HEK293 (cell line): ENCODE measurements at regions not wholly inside any gene's neighbourhood (a gene's known extent, or its start where the extent isn't known, plus 50 kb on each side); places are given as distances from the start of the nearest gene placed in this dataset.

Experiments used
- CTCF ChIA-PET: fragments of 350-600 bp; formaldehyde crosslinking; extraction: SDS; loops from one replicate; lab custom pipeline; 2021; ENCODE audit warnings: antibody characterized with exemption; lab: Yijun Ruan, JAX
- POLR2A ChIA-PET: fragments of 300-600 bp; formaldehyde crosslinking; extraction: SDS; loops from one replicate; lab custom pipeline; 2020; ENCODE audit warnings: antibody characterized with exemption, inconsistent platforms; lab: Yijun Ruan, JAX
- H3K27ac ChIP-seq: fragments of 200-500 bp; sonication (Bioruptor generic); 2 replicates; pipeline ENCODE4 v1.5.1; 2014; ENCODE audit warnings: low read depth, low read length, control low read depth, inconsistent platforms; ENCODE audit errors: extremely low read depth
- H3K36me3 ChIP-seq, 2 experiments: fragments of 200-500 bp in 1 of 2; sonication (Bioruptor generic) in 1 of 2; 1 replicate in 1 of 2; 2 replicates in 1 of 2; pipeline ENCODE4 v1.5.1; 2014 to 2017; ENCODE audit warnings: inconsistent platforms in 2 of 2, low read length in 2 of 2; ENCODE audit not compliant: control insufficient read depth in 2 of 2, insufficient read depth in 1 of 2
- H3K4me1 ChIP-seq: fragments of 200-500 bp; sonication (Bioruptor generic); 2 replicates; pipeline ENCODE4 v1.5.1; 2014; ENCODE audit warnings: mild to moderate bottlenecking, low read length, inconsistent platforms; ENCODE audit not compliant: control insufficient read depth, insufficient read depth
- H3K4me3 ChIP-seq: 2 replicates; pipeline ENCODE4 v1.5.1; 2011; ENCODE audit warnings: low read depth, mild to moderate bottlenecking, control low read depth, low read length, moderate library complexity
- H3K9me3 ChIP-seq: fragments of 200-500 bp; sonication (Bioruptor generic); 2 replicates; pipeline ENCODE4 v1.5.1; 2014; ENCODE audit warnings: low read depth, low read length, inconsistent platforms; ENCODE audit not compliant: control insufficient read depth, insufficient read depth
- ATF2 ChIP-seq: fragments of 450-650 bp; formaldehyde crosslinking; IDR thresholded peaks from 2 replicates; pipeline ENCODE4 v1.5.1; 2016; ENCODE audit warnings: missing biosample characterization, missing genetic modification characterization, low read depth
- HOXC10 ChIP-seq: sonication (generic); formaldehyde crosslinking; IDR thresholded peaks from 2 replicates; pipeline ENCODE4 v1.8.1; 2023; ENCODE audit warnings: mild to moderate bottlenecking, missing genetic modification reagents
- ZBTB17 ChIP-seq: fragments of 450-650 bp; formaldehyde crosslinking; IDR thresholded peaks from 2 replicates; pipeline ENCODE4 v1.5.1; 2016; ENCODE audit warnings: missing biosample characterization, missing genetic modification characterization
- ZBTB49 ChIP-seq: fragments of 450-650 bp; formaldehyde crosslinking; IDR thresholded peaks from 2 replicates; pipeline ENCODE4 v1.5.1; 2016; ENCODE audit warnings: missing biosample characterization, missing genetic modification characterization, low read depth
- ZEB2 ChIP-seq: fragments of 450-650 bp; formaldehyde crosslinking; IDR thresholded peaks from 2 replicates; pipeline ENCODE4 v1.5.1; 2016; ENCODE audit warnings: missing biosample characterization, missing genetic modification characterization
- ZFHX2 ChIP-seq: fragments of 450-650 bp; formaldehyde crosslinking; conservative IDR thresholded peaks from 2 replicates; pipeline ENCODE4 v1.5.1; 2016; ENCODE audit warnings: missing biosample characterization, missing genetic modification characterization
- ZIC2 ChIP-seq: fragments of 450-650 bp; formaldehyde crosslinking; IDR thresholded peaks from 2 replicates; pipeline ENCODE4 v1.5.1; 2016; ENCODE audit warnings: missing biosample characterization, missing genetic modification characterization
- ZNF157 ChIP-seq: fragments of 450-650 bp; formaldehyde crosslinking; IDR thresholded peaks from 2 replicates; pipeline ENCODE4 v1.5.1; 2016; ENCODE audit warnings: missing biosample characterization, missing genetic modification characterization
- ZNF169 ChIP-seq: fragments of 450-650 bp; formaldehyde crosslinking; IDR thresholded peaks from 2 replicates; pipeline ENCODE4 v1.5.1; 2016; ENCODE audit warnings: missing biosample characterization, missing genetic modification characterization
- ZNF175 ChIP-seq: fragments of 450-650 bp; formaldehyde crosslinking; IDR thresholded peaks from 2 replicates; pipeline ENCODE4 v1.5.1; 2016; ENCODE audit warnings: missing biosample characterization, missing genetic modification characterization
- ZNF18 ChIP-seq: fragments of 450-650 bp; formaldehyde crosslinking; IDR thresholded peaks from 2 replicates; pipeline ENCODE4 v1.5.1; 2016; ENCODE audit warnings: missing biosample characterization, missing genetic modification characterization
- ZNF221 ChIP-seq: fragments of 450-650 bp; formaldehyde crosslinking; IDR thresholded peaks from 2 replicates; pipeline ENCODE4 v1.5.1; 2017; ENCODE audit warnings: missing biosample characterization, missing genetic modification characterization, borderline replicate concordance
- ZNF280C ChIP-seq: fragments of 450-650 bp; formaldehyde crosslinking; IDR thresholded peaks from 2 replicates; pipeline ENCODE4 v1.5.1; 2016; ENCODE audit warnings: missing biosample characterization, missing genetic modification characterization
- ZNF416 ChIP-seq: fragments of 450-650 bp; formaldehyde crosslinking; IDR thresholded peaks from 2 replicates; pipeline ENCODE4 v1.5.1; 2016; ENCODE audit warnings: missing biosample characterization, missing genetic modification characterization
- ZNF555 ChIP-seq: fragments of 450-650 bp; formaldehyde crosslinking; conservative IDR thresholded peaks from 2 replicates; pipeline ENCODE4 v1.5.1; 2017; ENCODE audit warnings: missing biosample characterization, mild to moderate bottlenecking, missing genetic modification characterization, inconsistent platforms
- ZNF626 ChIP-seq: fragments of 450-650 bp; sonication (Bioruptor Pico); formaldehyde crosslinking; IDR thresholded peaks from 2 replicates; pipeline ENCODE4 v1.5.1; 2018; ENCODE audit warnings: missing biosample characterization, missing genetic modification characterization, inconsistent platforms
- ZNF645 ChIP-seq: fragments of 450-650 bp; formaldehyde crosslinking; IDR thresholded peaks from 2 replicates; pipeline ENCODE4; 2016; ENCODE audit warnings: missing biosample characterization, missing genetic modification characterization
- ZNF747 ChIP-seq: fragments of 450-650 bp; formaldehyde crosslinking; IDR thresholded peaks from 2 replicates; pipeline ENCODE4 v1.5.1; 2016; ENCODE audit warnings: missing biosample characterization, missing genetic modification characterization
- ZNF768 ChIP-seq: fragments of 450-650 bp; formaldehyde crosslinking; IDR thresholded peaks from 2 replicates; pipeline ENCODE4 v1.5.1; 2018; ENCODE audit warnings: missing biosample characterization, mild to moderate bottlenecking, missing genetic modification characterization
- ZNF843 ChIP-seq: fragments of 450-650 bp; formaldehyde crosslinking; IDR thresholded peaks from 2 replicates; pipeline ENCODE4 v1.5.1; 2016; ENCODE audit warnings: missing biosample characterization, missing genetic modification characterization
- ZXDB ChIP-seq: fragments of 450-650 bp; formaldehyde crosslinking; IDR thresholded peaks from 2 replicates; pipeline ENCODE4 v1.5.1; 2016; ENCODE audit warnings: missing biosample characterization, missing genetic modification characterization
- TF ChIP-seq, protein P1 (sequence below): fragments of 450-650 bp; IDR thresholded peaks from 2 replicates; pipeline ENCODE4 v1.5.1; 2018; ENCODE audit warnings: missing biosample characterization, missing genetic modification characterization

- TF ChIP-seq ZBTB49 (tag by site-specific recombination) (no peak), ZXDB (no peak), ZNF768 (tag by site-specific recombination) (no peak), ZNF626 (tag by site-specific recombination) (no peak), ZEB2 (tag by site-specific recombination) (no peak), HOXC10 (CRISPR knock-in tag) (no peak), ZNF175 (tag by site-specific recombination) (no peak), ZIC2 (no peak), ATF2 (no peak), ZBTB17 (no peak), ZNF645 (tag by site-specific recombination) (no peak)
- no peak overlapping the region for H3K27ac ChIP-seq
- H3K36me3 ChIP-seq = no peaks in the 10 kb centered on the region
- no peaks in the 10 kb centered on the region; the same call in 1 of the 2 replicates for H3K9me3 ChIP-seq
- no peak overlapping the region for H3K4me3 ChIP-seq
- H3K4me1 ChIP-seq = no peaks in the 10 kb centered on the region
- ChIA-PET CTCF (no interaction called here), POLR2A (no interaction called here)
These were observed 77.2 kb upstream of the SPIN4 start for GRCh38 chrX:63428348-63428747.

DNA sequence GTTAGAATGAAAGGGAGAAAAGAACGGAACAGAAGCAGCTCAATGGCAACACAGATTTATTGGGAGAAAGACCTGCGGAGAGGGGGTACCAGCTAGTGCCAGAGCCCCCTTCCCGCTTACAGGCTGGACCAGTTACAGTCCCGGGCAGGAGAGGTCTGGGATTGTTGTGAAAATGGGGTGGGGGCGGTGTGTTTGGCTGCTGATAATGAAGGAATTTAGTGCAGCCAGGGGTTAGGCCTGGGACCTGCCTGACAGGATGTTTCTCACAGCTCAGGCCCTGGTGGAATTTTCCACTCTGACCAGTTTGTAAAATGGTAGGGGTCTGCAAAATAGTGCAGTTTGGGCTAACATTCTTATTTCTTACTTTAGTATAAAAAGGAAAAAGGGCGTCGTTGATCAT lies 75.4 kb upstream of the SPIN4 start:
- TF ChIP-seq ZNF747 (tag by site-specific recombination) = no peak
- TF ChIP-seq, all 188 proteins: peak for 0
- Histone ChIP-seq H3K9me3 (no peaks in the 10 kb centered on the region), H3K4me1 (no peaks in the 10 kb centered on the region), H3K27ac (no peak overlapping the region), H3K36me3 (no peaks in the 10 kb centered on the region), H3K4me3 (no peak overlapping the region)
- CTCF ChIA-PET = interaction anchor here (0.5 kb wide), 1 partner anchor 11 kb away, joined by 3 read pairs; no protein-coding TSS in a partner anchor
- POLR2A ChIA-PET = no interaction called here

DNA sequence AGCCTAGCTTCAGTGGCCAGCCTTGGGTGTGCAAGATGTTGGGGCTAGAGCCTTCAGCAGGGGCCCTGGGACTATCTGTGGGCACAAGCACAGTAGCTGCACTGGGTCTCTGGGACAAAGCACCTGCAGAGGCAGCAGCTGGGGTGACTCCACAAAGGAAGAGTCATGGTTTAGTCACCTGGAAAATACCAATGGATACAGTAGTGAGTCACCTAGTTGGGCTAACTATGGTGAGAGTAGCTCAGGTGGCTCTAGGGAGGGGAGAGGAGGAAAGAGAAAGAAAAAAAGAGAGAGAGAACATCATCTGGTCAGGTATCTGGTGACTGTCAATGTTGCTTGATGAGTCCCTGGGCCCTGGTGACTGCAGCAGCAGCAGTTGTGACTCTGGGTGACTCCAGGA lies 72.9 kb upstream of the SPIN4 start:
- Histone ChIP-seq H3K36me3 (no peaks in the 10 kb centered on the region), H3K4me3 (no peak overlapping the region), H3K27ac (no peak overlapping the region), H3K9me3 (no peaks in the 10 kb centered on the region; the same call in none of the 2 replicates), H3K4me1 (no peaks in the 10 kb centered on the region)
- ChIA-PET POLR2A (no interaction called here), CTCF (interaction anchor here (0.7 kb wide), 1 partner anchor 115 kb away, joined by 5 read pairs; no protein-coding TSS in a partner anchor)
- TF ChIP-seq ZFHX2 (tag by site-specific recombination) = no peak
- no peak for TF ChIP-seq ZNF280C
- TF ChIP-seq ZNF18 (tag by site-specific recombination) = no peak
- TF ChIP-seq, protein P1, sequence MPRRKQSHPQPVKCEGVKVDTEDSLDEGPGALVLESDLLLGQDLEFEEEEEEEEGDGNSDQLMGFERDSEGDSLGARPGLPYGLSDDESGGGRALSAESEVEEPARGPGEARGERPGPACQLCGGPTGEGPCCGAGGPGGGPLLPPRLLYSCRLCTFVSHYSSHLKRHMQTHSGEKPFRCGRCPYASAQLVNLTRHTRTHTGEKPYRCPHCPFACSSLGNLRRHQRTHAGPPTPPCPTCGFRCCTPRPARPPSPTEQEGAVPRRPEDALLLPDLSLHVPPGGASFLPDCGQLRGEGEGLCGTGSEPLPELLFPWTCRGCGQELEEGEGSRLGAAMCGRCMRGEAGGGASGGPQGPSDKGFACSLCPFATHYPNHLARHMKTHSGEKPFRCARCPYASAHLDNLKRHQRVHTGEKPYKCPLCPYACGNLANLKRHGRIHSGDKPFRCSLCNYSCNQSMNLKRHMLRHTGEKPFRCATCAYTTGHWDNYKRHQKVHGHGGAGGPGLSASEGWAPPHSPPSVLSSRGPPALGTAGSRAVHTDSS (tag by site-specific recombination) = no peak
- TF ChIP-seq ZNF416 (tag by site-specific recombination) = no peak
- TF ChIP-seq ZNF843 (tag by site-specific recombination) = no peak
- no peak for TF ChIP-seq ZNF555 (tag by site-specific recombination)
- TF ChIP-seq ZNF169 (tag by site-specific recombination) = no peak
- no peak for TF ChIP-seq ZNF221
- no peak for TF ChIP-seq ZNF157 (tag by site-specific recombination)
